ENCODE measurements at regions not wholly inside any gene's neighbourhood (a gene's known extent, or its start where the extent isn't known, plus 50 kb on each side); places are given as distances from the start of the nearest gene placed in this dataset.

- TF ChIP-seq CTCF (IDR thresholded peaks at IDR 0.05) (no peak), POLR2A (IDR thresholded peaks at IDR 0.05) (no peak)
Observed at GRCh38 chr10:129028451-129028850, 438.6 kb upstream of the MGMT start.
